ENCODE measurements at regions not wholly inside any gene's neighbourhood (a gene's known extent, or its start where the extent isn't known, plus 50 kb on each side); places are given as distances from the start of the nearest gene placed in this dataset.

DNA sequence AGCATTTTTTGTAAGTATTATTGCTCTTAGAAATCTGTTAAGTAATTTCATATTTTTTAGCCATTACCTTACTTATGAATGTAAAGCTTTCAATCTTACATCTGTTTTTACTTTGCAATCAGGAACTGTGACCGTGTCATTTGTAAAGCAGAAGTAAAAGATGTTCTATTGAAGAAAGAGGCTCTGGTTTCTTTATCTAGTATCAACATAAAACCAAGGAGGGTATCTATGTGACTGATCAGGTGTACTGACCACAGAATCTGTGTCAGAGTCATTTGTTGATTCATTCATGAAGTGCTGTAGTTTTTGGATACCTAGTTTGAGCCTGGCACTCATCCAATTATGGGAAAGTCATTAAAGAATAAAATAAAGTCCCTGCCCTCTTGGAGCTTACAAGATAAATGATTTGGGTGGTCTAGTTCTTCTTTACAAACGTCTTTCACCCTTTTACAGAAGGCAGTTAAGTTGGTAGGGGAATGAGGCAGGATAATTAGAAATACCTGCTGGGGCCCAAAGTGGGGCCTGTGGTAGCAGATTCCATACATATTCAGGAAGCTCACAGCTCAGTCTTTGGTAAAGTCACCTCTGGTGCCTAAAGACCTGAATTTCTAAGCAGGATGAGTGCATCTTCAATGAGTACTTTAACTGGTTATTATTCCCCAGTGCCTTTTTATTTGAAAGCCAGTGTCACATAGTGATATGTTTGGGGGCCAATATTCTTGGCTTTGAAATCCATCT, 260.6 kb upstream of the NT5C1B start:
- Histone ChIP-seq H2AFZ (ENCODE audit: low read depth, low read length) (no peak overlapping the region), H3K36me3 (ENCODE audit: insufficient read depth, low read length) (no peaks in the 10 kb centered on the region), H3K4me3 (ENCODE audit: low read length) (no peak overlapping the region), H3K4me2 (ENCODE audit: low read length) (no peak overlapping the region), H4K20me1 (ENCODE audit: insufficient read depth) (no peaks in the 10 kb centered on the region), H3K9me3 (ENCODE audit: low read length) (no peaks in the 10 kb centered on the region), H3K27me3 (ENCODE audit: insufficient read depth, low read depth, low read length) (no peaks in the 10 kb centered on the region), H3F3A (ENCODE audit: insufficient read depth, low read length, poor library complexity, severe bottlenecking) (no peaks in the 10 kb centered on the region), H3K27ac (ENCODE audit: low read length) (no peak overlapping the region), H3K9me2 (ENCODE audit: insufficient read depth, low read length) (no peaks in the 10 kb centered on the region), H3K79me2 (replicated peaks; ENCODE audit: insufficient read depth, low read length) (no peaks in the 10 kb centered on the region), H3K9ac (ENCODE audit: low read length) (no peak overlapping the region)
- TF ChIP-seq EZH2 (IDR thresholded peaks at IDR 0.05; ENCODE audit: borderline replicate concordance, insufficient read depth, low read length, poor library complexity, severe bottlenecking) = no peak
- TF ChIP-seq RAD21 (conservative IDR thresholded peaks at IDR 0.05) = no peak

DNA sequence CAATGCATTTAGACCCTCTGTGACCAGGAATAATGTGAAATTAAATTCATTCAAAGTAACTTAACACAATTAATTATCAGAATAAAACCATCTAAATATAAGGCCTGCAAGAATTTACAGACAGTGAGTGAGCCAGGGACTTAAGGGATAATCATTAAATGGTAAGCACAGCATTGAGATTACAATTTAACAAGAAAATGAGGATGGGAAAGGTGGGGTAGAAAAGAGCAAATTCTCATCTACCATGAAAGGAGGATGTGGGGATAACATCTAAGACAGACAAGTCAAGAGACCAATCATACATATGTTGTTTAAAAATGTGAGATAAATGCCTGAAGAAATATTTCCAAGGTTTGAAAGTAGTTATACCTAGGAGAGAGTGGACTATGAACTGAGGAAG, 259.3 kb upstream of the NT5C1B start:
- Histone ChIP-seq H3K79me2 (replicated peaks; ENCODE audit: insufficient read depth, low read length) (no peaks in the 10 kb centered on the region), H3K27me3 (ENCODE audit: insufficient read depth, low read depth, low read length) (no peaks in the 10 kb centered on the region), H3K36me3 (ENCODE audit: insufficient read depth, low read length) (no peaks in the 10 kb centered on the region), H3K9me2 (ENCODE audit: insufficient read depth, low read length) (no peaks in the 10 kb centered on the region), H3F3A (ENCODE audit: insufficient read depth, low read length, poor library complexity, severe bottlenecking) (no peaks in the 10 kb centered on the region), H3K9me3 (ENCODE audit: low read length) (no peaks in the 10 kb centered on the region), H4K20me1 (ENCODE audit: insufficient read depth) (no peaks in the 10 kb centered on the region), H3K4me3 (ENCODE audit: low read length) (no peak overlapping the region), H2AFZ (ENCODE audit: low read depth, low read length) (no peak overlapping the region), H3K9ac (ENCODE audit: low read length) (no peak overlapping the region), H3K27ac (ENCODE audit: low read length) (no peak overlapping the region), H3K4me2 (ENCODE audit: low read length) (no peak overlapping the region)
- TF ChIP-seq SMC3 (conservative IDR thresholded peaks at IDR 0.05; ENCODE audit: poor library complexity) = no peak
- TF ChIP-seq, protein P1, sequence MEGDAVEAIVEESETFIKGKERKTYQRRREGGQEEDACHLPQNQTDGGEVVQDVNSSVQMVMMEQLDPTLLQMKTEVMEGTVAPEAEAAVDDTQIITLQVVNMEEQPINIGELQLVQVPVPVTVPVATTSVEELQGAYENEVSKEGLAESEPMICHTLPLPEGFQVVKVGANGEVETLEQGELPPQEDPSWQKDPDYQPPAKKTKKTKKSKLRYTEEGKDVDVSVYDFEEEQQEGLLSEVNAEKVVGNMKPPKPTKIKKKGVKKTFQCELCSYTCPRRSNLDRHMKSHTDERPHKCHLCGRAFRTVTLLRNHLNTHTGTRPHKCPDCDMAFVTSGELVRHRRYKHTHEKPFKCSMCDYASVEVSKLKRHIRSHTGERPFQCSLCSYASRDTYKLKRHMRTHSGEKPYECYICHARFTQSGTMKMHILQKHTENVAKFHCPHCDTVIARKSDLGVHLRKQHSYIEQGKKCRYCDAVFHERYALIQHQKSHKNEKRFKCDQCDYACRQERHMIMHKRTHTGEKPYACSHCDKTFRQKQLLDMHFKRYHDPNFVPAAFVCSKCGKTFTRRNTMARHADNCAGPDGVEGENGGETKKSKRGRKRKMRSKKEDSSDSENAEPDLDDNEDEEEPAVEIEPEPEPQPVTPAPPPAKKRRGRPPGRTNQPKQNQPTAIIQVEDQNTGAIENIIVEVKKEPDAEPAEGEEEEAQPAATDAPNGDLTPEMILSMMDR (IDR thresholded peaks at IDR 0.05; ENCODE audit: poor library complexity, severe bottlenecking) = no peak
- TF ChIP-seq POLR2AphosphoS5 (IDR thresholded peaks at IDR 0.05) = no peak
- TF ChIP-seq RAD21 (conservative IDR thresholded peaks at IDR 0.05) = no peak
- no peak for TF ChIP-seq MXI1 (conservative IDR thresholded peaks at IDR 0.05; ENCODE audit: poor library complexity, severe bottlenecking)
- no peak for TF ChIP-seq EP300 (conservative IDR thresholded peaks at IDR 0.05; ENCODE audit: poor library complexity, severe bottlenecking)
- TF ChIP-seq TAF1 (IDR thresholded peaks at IDR 0.05; ENCODE audit: low read depth) = no peak
- TF ChIP-seq EZH2 (IDR thresholded peaks at IDR 0.05; ENCODE audit: borderline replicate concordance, insufficient read depth, low read length, poor library complexity, severe bottlenecking) = no peak
- TF ChIP-seq, protein P2, sequence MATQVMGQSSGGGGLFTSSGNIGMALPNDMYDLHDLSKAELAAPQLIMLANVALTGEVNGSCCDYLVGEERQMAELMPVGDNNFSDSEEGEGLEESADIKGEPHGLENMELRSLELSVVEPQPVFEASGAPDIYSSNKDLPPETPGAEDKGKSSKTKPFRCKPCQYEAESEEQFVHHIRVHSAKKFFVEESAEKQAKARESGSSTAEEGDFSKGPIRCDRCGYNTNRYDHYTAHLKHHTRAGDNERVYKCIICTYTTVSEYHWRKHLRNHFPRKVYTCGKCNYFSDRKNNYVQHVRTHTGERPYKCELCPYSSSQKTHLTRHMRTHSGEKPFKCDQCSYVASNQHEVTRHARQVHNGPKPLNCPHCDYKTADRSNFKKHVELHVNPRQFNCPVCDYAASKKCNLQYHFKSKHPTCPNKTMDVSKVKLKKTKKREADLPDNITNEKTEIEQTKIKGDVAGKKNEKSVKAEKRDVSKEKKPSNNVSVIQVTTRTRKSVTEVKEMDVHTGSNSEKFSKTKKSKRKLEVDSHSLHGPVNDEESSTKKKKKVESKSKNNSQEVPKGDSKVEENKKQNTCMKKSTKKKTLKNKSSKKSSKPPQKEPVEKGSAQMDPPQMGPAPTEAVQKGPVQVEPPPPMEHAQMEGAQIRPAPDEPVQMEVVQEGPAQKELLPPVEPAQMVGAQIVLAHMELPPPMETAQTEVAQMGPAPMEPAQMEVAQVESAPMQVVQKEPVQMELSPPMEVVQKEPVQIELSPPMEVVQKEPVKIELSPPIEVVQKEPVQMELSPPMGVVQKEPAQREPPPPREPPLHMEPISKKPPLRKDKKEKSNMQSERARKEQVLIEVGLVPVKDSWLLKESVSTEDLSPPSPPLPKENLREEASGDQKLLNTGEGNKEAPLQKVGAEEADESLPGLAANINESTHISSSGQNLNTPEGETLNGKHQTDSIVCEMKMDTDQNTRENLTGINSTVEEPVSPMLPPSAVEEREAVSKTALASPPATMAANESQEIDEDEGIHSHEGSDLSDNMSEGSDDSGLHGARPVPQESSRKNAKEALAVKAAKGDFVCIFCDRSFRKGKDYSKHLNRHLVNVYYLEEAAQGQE (IDR thresholded peaks at IDR 0.05; ENCODE audit: borderline replicate concordance) = no peak

Data from neural cell (in vitro differentiated cells).